ENCODE measurements at regions not wholly inside any gene's neighbourhood (a gene's known extent, or its start where the extent isn't known, plus 50 kb on each side); places are given as distances from the start of the nearest gene placed in this dataset.

DNA sequence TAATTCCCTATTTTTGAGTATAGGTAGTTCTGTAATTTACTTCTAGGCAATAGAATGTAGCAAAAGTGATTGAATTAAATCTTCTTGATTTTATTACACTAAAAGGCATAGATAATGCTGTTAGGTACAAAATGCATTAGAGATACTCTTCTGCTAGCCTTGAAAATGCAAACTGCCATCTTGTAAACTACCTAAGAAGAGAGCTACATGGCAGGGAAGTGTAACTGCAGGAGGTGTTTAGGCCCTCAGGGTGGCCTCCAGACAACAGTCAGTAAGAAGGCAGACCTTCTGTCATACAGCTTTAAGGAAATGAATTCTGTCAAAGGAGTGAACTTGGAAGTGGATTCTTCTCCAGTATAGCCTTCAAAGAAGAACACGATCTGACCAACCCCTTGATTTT, 1396.8 kb upstream of the SLC39A10 start:
- H3K4me1 ChIP-seq (ENCODE audit: control insufficient read depth, insufficient read depth, low read length): no peaks in the 10 kb centered on the region
- no peaks in the 10 kb centered on the region for H3K36me3 ChIP-seq (ENCODE audit: control insufficient read depth in 2 of 2, insufficient read depth in 1 of 2, low read length in 2 of 2)
- no peak overlapping the region for H3K27ac ChIP-seq (ENCODE audit: extremely low read depth, low read depth, low read length)
- TF ChIP-seq HOXC10 (CRISPR knock-in tag; IDR thresholded peaks at IDR 0.05) (no peak), ZNF174 (tag by site-specific recombination; IDR thresholded peaks at IDR 0.05) (no peak), ZNF677 (tag by site-specific recombination; IDR thresholded peaks at IDR 0.05) (no peak), ZNF548 (tag by site-specific recombination; IDR thresholded peaks at IDR 0.05) (no peak), KLF10 (tag by site-specific recombination; IDR thresholded peaks at IDR 0.05) (no peak), ZNF426 (tag by site-specific recombination; IDR thresholded peaks at IDR 0.05) (no peak), ZNF791 (tag by site-specific recombination; IDR thresholded peaks at IDR 0.05) (no peak), ZNF404 (tag by site-specific recombination; IDR thresholded peaks at IDR 0.05) (no peak), ZNF433 (tag by site-specific recombination; IDR thresholded peaks at IDR 0.05; ENCODE audit: low read depth) (no peak), EGR2 (tag by site-specific recombination; IDR thresholded peaks at IDR 0.05; ENCODE audit: low read depth) (no peak)
- TF ChIP-seq, protein P1, sequence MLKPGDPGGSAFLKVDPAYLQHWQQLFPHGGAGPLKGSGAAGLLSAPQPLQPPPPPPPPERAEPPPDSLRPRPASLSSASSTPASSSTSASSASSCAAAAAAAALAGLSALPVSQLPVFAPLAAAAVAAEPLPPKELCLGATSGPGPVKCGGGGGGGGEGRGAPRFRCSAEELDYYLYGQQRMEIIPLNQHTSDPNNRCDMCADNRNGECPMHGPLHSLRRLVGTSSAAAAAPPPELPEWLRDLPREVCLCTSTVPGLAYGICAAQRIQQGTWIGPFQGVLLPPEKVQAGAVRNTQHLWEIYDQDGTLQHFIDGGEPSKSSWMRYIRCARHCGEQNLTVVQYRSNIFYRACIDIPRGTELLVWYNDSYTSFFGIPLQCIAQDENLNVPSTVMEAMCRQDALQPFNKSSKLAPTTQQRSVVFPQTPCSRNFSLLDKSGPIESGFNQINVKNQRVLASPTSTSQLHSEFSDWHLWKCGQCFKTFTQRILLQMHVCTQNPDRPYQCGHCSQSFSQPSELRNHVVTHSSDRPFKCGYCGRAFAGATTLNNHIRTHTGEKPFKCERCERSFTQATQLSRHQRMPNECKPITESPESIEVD (tag by site-specific recombination; IDR thresholded peaks at IDR 0.05): no peak
- TF ChIP-seq, protein P2, sequence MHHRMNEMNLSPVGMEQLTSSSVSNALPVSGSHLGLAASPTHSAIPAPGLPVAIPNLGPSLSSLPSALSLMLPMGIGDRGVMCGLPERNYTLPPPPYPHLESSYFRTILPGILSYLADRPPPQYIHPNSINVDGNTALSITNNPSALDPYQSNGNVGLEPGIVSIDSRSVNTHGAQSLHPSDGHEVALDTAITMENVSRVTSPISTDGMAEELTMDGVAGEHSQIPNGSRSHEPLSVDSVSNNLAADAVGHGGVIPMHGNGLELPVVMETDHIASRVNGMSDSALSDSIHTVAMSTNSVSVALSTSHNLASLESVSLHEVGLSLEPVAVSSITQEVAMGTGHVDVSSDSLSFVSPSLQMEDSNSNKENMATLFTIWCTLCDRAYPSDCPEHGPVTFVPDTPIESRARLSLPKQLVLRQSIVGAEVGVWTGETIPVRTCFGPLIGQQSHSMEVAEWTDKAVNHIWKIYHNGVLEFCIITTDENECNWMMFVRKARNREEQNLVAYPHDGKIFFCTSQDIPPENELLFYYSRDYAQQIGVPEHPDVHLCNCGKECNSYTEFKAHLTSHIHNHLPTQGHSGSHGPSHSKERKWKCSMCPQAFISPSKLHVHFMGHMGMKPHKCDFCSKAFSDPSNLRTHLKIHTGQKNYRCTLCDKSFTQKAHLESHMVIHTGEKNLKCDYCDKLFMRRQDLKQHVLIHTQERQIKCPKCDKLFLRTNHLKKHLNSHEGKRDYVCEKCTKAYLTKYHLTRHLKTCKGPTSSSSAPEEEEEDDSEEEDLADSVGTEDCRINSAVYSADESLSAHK (tag by site-specific recombination; IDR thresholded peaks at IDR 0.05): no peak
- TF ChIP-seq, protein P3, sequence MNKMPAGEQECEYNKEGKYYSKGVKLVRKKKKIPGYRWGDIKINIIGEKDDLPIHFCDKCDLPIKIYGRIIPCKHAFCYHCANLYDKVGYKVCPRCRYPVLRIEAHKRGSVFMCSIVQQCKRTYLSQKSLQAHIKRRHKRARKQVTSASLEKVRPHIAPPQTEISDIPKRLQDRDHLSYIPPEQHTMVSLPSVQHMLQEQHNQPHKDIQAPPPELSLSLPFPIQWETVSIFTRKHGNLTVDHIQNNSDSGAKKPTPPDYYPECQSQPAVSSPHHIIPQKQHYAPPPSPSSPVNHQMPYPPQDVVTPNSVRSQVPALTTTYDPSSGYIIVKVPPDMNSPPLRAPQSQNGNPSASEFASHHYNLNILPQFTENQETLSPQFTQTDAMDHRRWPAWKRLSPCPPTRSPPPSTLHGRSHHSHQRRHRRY (tag by site-specific recombination; IDR thresholded peaks at IDR 0.05): no peak
- H3K4me3 ChIP-seq (ENCODE audit: low read depth, low read length): no peak overlapping the region
- POLR2A ChIA-PET: no interaction called here
- no peaks in the 10 kb centered on the region for H3K9me3 ChIP-seq (ENCODE audit: control insufficient read depth, insufficient read depth, low read depth, low read length)
- CTCF ChIA-PET: no interaction called here

DNA sequence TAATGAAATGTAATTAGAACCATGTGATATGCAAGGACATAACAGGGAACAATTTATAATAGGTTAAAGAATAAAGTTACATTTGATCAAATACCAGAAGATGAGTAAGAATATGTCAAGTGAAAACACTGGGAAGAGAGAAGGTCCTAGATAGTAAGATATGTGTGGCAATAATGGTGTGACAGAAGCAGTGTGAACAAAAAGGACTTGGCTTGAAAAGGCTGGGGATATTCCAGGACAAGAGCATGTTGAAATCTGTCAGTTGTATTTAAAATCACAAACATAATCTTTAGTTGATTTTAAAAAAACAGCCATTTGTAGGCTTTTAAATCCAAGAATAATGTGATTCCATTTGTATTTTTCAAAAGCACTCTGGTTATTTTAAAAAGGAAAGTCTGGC, 1399.9 kb upstream of the SLC39A10 start:
- ChIA-PET CTCF (no interaction called here), POLR2A (no interaction called here)
- no peaks in the 10 kb centered on the region for H3K4me1 ChIP-seq (ENCODE audit: control insufficient read depth, insufficient read depth, low read length)
- H3K36me3 ChIP-seq (ENCODE audit: control insufficient read depth in 2 of 2, insufficient read depth in 1 of 2, low read length in 2 of 2): no peaks in the 10 kb centered on the region
- no peak overlapping the region for H3K4me3 ChIP-seq (ENCODE audit: low read depth, low read length)
- no peak overlapping the region for H3K27ac ChIP-seq (ENCODE audit: extremely low read depth, low read depth, low read length)
- no peaks in the 10 kb centered on the region for H3K9me3 ChIP-seq (ENCODE audit: control insufficient read depth, insufficient read depth, low read depth, low read length)
- TF ChIP-seq ZNF155 (tag by site-specific recombination; IDR thresholded peaks at IDR 0.05) (no peak), ZBTB7A (tag by site-specific recombination; IDR thresholded peaks at IDR 0.05; ENCODE audit: low read depth) (no peak), ZSCAN30 (tag by site-specific recombination; IDR thresholded peaks at IDR 0.05) (no peak), ZNF768 (tag by site-specific recombination; IDR thresholded peaks at IDR 0.05) (no peak), ZNF366 (tag by site-specific recombination; conservative IDR thresholded peaks at IDR 0.05) (no peak), ZNF626 (tag by site-specific recombination; IDR thresholded peaks at IDR 0.05) (no peak), ZNF548 (tag by site-specific recombination; IDR thresholded peaks at IDR 0.05) (no peak), ZNF670 (tag by site-specific recombination; IDR thresholded peaks at IDR 0.05; ENCODE audit: low read depth) (no peak)
- TF ChIP-seq, protein P4, sequence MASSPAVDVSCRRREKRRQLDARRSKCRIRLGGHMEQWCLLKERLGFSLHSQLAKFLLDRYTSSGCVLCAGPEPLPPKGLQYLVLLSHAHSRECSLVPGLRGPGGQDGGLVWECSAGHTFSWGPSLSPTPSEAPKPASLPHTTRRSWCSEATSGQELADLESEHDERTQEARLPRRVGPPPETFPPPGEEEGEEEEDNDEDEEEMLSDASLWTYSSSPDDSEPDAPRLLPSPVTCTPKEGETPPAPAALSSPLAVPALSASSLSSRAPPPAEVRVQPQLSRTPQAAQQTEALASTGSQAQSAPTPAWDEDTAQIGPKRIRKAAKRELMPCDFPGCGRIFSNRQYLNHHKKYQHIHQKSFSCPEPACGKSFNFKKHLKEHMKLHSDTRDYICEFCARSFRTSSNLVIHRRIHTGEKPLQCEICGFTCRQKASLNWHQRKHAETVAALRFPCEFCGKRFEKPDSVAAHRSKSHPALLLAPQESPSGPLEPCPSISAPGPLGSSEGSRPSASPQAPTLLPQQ (tag by site-specific recombination; IDR thresholded peaks at IDR 0.05): no peak
- TF ChIP-seq, protein P5, sequence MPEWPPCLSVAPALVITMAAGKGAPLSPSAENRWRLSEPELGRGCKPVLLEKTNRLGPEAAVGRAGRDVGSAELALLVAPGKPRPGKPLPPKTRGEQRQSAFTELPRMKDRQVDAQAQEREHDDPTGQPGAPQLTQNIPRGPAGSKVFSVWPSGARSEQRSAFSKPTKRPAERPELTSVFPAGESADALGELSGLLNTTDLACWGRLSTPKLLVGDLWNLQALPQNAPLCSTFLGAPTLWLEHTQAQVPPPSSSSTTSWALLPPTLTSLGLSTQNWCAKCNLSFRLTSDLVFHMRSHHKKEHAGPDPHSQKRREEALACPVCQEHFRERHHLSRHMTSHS (tag by site-specific recombination; IDR thresholded peaks at IDR 0.05): no peak
- TF ChIP-seq, protein P6, sequence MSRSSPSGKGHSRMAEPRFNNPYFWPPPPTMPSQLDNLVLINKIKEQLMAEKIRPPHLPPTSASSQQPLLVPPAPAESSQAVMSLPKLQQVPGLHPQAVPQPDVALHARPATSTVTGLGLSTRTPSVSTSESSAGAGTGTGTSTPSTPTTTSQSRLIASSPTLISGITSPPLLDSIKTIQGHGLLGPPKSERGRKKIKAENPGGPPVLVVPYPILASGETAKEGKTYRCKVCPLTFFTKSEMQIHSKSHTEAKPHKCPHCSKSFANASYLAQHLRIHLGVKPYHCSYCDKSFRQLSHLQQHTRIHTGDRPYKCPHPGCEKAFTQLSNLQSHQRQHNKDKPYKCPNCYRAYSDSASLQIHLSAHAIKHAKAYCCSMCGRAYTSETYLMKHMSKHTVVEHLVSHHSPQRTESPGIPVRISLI (tag by site-specific recombination; IDR thresholded peaks at IDR 0.05): no peak
- TF ChIP-seq, protein P7, sequence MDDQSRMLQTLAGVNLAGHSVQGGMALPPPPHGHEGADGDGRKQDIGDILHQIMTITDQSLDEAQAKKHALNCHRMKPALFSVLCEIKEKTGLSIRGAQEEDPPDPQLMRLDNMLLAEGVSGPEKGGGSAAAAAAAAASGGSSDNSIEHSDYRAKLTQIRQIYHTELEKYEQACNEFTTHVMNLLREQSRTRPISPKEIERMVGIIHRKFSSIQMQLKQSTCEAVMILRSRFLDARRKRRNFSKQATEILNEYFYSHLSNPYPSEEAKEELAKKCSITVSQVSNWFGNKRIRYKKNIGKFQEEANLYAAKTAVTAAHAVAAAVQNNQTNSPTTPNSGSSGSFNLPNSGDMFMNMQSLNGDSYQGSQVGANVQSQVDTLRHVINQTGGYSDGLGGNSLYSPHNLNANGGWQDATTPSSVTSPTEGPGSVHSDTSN (CRISPR knock-in tag; IDR thresholded peaks at IDR 0.05): no peak
